ENCODE measurements at regions not wholly inside any gene's neighbourhood (a gene's known extent, or its start where the extent isn't known, plus 50 kb on each side); places are given as distances from the start of the nearest gene placed in this dataset.

DNA sequence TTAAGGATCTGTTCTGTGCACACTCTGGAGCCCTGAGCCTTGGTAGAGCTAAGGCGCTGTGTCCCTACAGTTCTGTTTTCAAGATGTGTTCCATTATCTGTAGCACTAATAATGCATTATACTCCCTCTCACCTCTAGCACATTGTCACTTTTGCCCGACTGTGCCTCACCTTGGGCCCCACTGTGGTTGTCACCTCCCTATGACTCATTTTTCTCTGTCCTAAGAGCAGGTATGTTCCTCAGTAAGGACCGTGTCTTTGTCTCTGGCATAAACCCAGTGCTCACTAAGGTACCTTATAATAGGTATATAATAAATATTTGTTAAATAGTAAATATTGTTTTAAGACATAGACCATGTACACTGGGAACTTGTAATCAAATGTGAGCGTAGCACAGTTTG is 942.5 kb upstream of the CITED2 start:
- Histone ChIP-seq H3K9ac (ENCODE audit: insufficient read length, low read depth) (no peak overlapping the region), H3K4me1 (ENCODE audit: insufficient read depth, insufficient read length) (no peaks in the 10 kb centered on the region), H3K4me3 (ENCODE audit: insufficient read length, low read depth) (no peak overlapping the region), H3K27me3 (ENCODE audit: insufficient read depth, insufficient read length) (no peaks in the 10 kb centered on the region), H3K36me3 (ENCODE audit: insufficient read depth, insufficient read length, low read length) (no peaks in the 10 kb centered on the region), H3K9me3 (ENCODE audit: insufficient read depth, low read length) (no peaks in the 10 kb centered on the region; the same call in 1 of the 2 replicates)
- TF ChIP-seq YY1 (IDR thresholded peaks at IDR 0.05; ENCODE audit: insufficient read depth, insufficient read length) (no peak), SUZ12 (IDR thresholded peaks at IDR 0.05; ENCODE audit: extremely low read depth, insufficient read depth, insufficient read length) (no peak), ZNF274 (IDR thresholded peaks at IDR 0.05; ENCODE audit: low read depth, low read length) (no peak)
- no peak for DNase-seq (ENCODE audit: low read depth, low spot score)

DNA sequence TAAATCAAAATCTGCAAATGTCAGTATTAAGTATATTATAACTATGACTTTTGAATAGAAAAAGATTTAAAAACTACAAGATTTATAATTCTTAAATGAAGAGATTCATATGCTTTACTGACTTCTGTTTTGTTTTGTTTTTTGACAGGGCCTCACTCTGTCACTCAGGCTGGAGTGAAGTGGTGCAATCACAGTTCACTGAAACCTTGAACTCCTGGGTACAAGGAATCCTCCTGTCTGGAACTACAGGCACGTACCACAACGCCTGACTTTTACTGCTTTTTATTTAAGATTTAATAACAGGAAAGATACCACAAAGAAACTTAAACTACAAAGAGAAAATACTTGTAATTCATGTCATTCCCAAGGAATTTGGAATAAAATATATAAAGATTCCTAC is 940.2 kb upstream of the CITED2 start:
- TF ChIP-seq SUZ12 (IDR thresholded peaks at IDR 0.05; ENCODE audit: extremely low read depth, insufficient read depth, insufficient read length) (no peak), YY1 (IDR thresholded peaks at IDR 0.05; ENCODE audit: insufficient read depth, insufficient read length) (no peak), ZNF274 (IDR thresholded peaks at IDR 0.05; ENCODE audit: low read depth, low read length) (no peak)
- Histone ChIP-seq H3K4me1 (ENCODE audit: insufficient read depth, insufficient read length) (no peaks in the 10 kb centered on the region), H3K36me3 (ENCODE audit: insufficient read depth, insufficient read length, low read length) (no peaks in the 10 kb centered on the region), H3K27me3 (ENCODE audit: insufficient read depth, insufficient read length) (no peaks in the 10 kb centered on the region), H3K4me3 (ENCODE audit: insufficient read length, low read depth) (no peak overlapping the region), H3K9ac (ENCODE audit: insufficient read length, low read depth) (no peak overlapping the region), H3K9me3 (ENCODE audit: insufficient read depth, low read length) (no peaks in the 10 kb centered on the region; the same call in 1 of the 2 replicates)
- DNase-seq (ENCODE audit: low read depth, low spot score) = no peak

DNA sequence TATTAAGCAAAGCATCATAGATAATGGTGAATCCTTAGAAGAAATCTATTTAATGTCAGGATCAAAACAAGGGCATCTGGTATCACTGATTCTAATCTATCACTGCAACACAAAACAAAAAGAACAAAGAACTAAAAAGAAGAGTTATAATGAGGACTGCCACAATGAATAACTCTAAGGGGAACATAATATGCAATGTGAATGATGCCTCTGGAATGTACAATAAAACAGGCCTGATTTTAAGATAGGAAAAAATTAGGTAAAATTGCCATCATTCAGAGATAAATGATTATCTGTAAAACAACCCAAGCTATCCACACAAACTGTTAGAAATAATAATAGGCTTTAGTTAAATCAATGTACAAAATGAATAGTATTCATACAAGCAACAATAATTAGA is 936.7 kb upstream of the CITED2 start:
- TF ChIP-seq YY1 (IDR thresholded peaks at IDR 0.05; ENCODE audit: insufficient read depth, insufficient read length) (no peak), ZNF274 (IDR thresholded peaks at IDR 0.05; ENCODE audit: low read depth, low read length) (no peak), SUZ12 (IDR thresholded peaks at IDR 0.05; ENCODE audit: extremely low read depth, insufficient read depth, insufficient read length) (no peak)
- H3K9me3 ChIP-seq (ENCODE audit: insufficient read depth, low read length) = no peaks in the 10 kb centered on the region; the same call in 1 of the 2 replicates
- H3K4me3 ChIP-seq (ENCODE audit: insufficient read length, low read depth) = no peak overlapping the region
- no peak for DNase-seq (ENCODE audit: low read depth, low spot score)
- no peaks in the 10 kb centered on the region for H3K27me3 ChIP-seq (ENCODE audit: insufficient read depth, insufficient read length)
- H3K4me1 ChIP-seq (ENCODE audit: insufficient read depth, insufficient read length) = no peaks in the 10 kb centered on the region
- H3K36me3 ChIP-seq (ENCODE audit: insufficient read depth, insufficient read length, low read length) = no peaks in the 10 kb centered on the region
- H3K9ac ChIP-seq (ENCODE audit: insufficient read length, low read depth) = no peak overlapping the region

DNA sequence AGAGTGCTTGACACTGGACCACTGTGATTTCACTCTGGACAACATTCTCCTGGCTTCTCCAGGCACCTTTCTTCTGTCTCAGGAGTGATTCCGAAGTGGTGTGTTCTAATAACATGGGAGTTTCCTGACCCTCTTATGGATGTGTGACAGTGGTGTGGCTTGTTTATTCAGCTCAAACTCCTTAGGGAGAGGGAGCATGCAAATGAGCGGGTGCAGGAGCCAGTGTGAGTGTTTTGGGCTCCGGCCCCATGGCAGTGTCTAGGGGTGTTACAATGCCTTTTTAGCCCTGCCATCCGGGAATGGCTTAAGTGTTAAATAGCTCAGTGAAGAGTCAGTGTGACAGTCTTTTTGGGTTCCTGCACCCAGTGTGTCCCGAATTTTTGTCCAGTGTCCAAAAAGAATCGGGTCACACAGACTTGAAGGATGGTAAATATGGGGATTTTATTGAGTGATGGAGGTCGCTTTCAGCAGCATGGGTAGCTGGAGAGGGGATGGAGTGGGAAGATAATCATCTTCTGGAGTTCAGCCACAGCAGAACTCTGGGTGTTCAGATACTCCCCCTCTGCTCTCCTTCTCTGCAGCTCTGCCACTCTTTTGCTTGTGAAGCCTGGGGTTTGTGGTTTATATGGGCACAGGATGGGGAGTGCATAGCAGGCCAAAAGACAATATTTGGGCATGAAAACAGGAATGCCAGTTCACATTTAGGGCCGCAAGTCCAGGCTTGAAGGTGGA is 928.9 kb upstream of the CITED2 start:
- Histone ChIP-seq H3K36me3 (ENCODE audit: insufficient read depth, insufficient read length, low read length) (no peaks in the 10 kb centered on the region), H3K9me3 (ENCODE audit: insufficient read depth, low read length) (no peaks in the 10 kb centered on the region), H3K4me3 (ENCODE audit: insufficient read length, low read depth) (no peak overlapping the region), H3K4me1 (ENCODE audit: insufficient read depth, insufficient read length) (no peaks in the 10 kb centered on the region), H3K9ac (ENCODE audit: insufficient read length, low read depth) (no peak overlapping the region), H3K27me3 (ENCODE audit: insufficient read depth, insufficient read length) (no peaks in the 10 kb centered on the region)
- no peak for DNase-seq (ENCODE audit: low read depth, low spot score)
- TF ChIP-seq SUZ12 (IDR thresholded peaks at IDR 0.05; ENCODE audit: extremely low read depth, insufficient read depth, insufficient read length) (no peak), ZNF274 (IDR thresholded peaks at IDR 0.05; ENCODE audit: low read depth, low read length) (no peak), YY1 (IDR thresholded peaks at IDR 0.05; ENCODE audit: insufficient read depth, insufficient read length) (no peak)

DNA sequence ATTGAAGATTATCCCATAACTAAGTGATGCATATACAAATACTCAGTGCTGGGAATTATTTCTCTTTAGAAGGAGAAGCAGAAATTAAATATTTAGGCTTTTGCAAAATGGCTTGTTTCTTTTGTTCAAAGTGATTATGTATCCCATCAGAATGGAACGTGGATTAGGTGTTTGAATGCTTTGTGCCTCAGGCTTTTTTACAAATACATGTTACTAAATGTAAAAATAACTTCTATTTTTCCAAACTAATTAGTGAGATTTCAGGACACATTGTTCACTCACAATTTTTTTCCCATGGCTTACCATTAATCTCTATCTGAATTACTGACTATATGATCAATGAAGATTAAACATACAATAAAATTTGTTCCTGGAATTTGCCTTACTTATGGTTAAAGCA is 925.9 kb upstream of the CITED2 start:
- Histone ChIP-seq H3K36me3 (ENCODE audit: insufficient read depth, insufficient read length, low read length) (no peaks in the 10 kb centered on the region), H3K4me1 (ENCODE audit: insufficient read depth, insufficient read length) (no peaks in the 10 kb centered on the region), H3K9ac (ENCODE audit: insufficient read length, low read depth) (no peak overlapping the region), H3K27me3 (ENCODE audit: insufficient read depth, insufficient read length) (no peaks in the 10 kb centered on the region), H3K9me3 (ENCODE audit: insufficient read depth, low read length) (no peaks in the 10 kb centered on the region), H3K4me3 (ENCODE audit: insufficient read length, low read depth) (no peak overlapping the region)
- no peak for DNase-seq (ENCODE audit: low read depth, low spot score)
- no peak for TF ChIP-seq ZNF274 (IDR thresholded peaks at IDR 0.05; ENCODE audit: low read depth, low read length)
- TF ChIP-seq SUZ12 (IDR thresholded peaks at IDR 0.05; ENCODE audit: extremely low read depth, insufficient read depth, insufficient read length) = no peak
- TF ChIP-seq YY1 (IDR thresholded peaks at IDR 0.05; ENCODE audit: insufficient read depth, insufficient read length) = no peak

- H3K9ac ChIP-seq (ENCODE audit: insufficient read length, low read depth) = no peak overlapping the region
- no peak for DNase-seq (ENCODE audit: low read depth, low spot score)
- no peaks in the 10 kb centered on the region for H3K36me3 ChIP-seq (ENCODE audit: insufficient read depth, insufficient read length, low read length)
- H3K27me3 ChIP-seq (ENCODE audit: insufficient read depth, insufficient read length) = no peaks in the 10 kb centered on the region
- TF ChIP-seq SUZ12 (IDR thresholded peaks at IDR 0.05; ENCODE audit: extremely low read depth, insufficient read depth, insufficient read length) (no peak), ZNF274 (IDR thresholded peaks at IDR 0.05; ENCODE audit: low read depth, low read length) (no peak), YY1 (IDR thresholded peaks at IDR 0.05; ENCODE audit: insufficient read depth, insufficient read length) (no peak)
- no peaks in the 10 kb centered on the region for H3K9me3 ChIP-seq (ENCODE audit: insufficient read depth, low read length)
- no peaks in the 10 kb centered on the region for H3K4me1 ChIP-seq (ENCODE audit: insufficient read depth, insufficient read length)
- H3K4me3 ChIP-seq (ENCODE audit: insufficient read length, low read depth) = no peak overlapping the region
These were observed 914.7 kb upstream of the CITED2 start for GRCh38 chr6:140289186-140289585.

DNA sequence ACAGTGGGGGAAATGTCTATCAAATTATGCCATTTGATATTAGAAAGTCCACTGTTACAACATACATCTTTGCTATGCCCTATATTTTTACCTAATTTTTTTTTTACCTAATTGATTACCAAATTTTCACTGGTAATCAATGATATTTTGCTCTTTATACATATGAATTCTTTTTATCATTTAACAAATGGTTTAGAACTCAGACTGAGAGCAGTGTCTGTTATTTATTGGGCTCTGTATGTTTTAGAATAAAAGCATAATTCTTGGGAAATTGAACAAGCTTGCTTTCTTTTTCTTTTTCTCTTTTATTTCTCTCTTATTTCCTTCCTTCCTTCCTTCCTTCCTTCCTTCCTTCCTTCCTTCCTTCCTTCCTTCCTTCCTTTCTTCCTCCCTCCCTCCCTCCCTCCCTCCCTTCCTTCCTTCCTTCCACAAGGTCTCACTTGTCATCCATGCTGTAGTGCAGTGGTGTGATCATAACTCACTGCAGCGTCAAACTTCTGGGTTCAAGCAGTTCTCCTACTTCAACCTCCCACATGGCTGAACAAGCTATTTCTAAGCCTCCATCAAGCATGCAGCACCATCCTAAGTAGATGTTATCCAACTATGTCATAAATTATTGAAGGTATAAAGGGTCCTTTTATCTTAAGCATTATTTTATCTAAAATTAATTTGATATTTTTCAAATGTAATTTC is 911.7 kb upstream of the CITED2 start:
- Histone ChIP-seq H3K9me3 (ENCODE audit: insufficient read depth, low read length) (no peaks in the 10 kb centered on the region), H3K4me1 (ENCODE audit: insufficient read depth, insufficient read length) (no peaks in the 10 kb centered on the region), H3K27me3 (ENCODE audit: insufficient read depth, insufficient read length) (no peaks in the 10 kb centered on the region), H3K4me3 (ENCODE audit: insufficient read length, low read depth) (no peak overlapping the region), H3K9ac (ENCODE audit: insufficient read length, low read depth) (no peak overlapping the region), H3K36me3 (ENCODE audit: insufficient read depth, insufficient read length, low read length) (no peaks in the 10 kb centered on the region)
- no peak for DNase-seq (ENCODE audit: low read depth, low spot score)
- TF ChIP-seq YY1 (IDR thresholded peaks at IDR 0.05; ENCODE audit: insufficient read depth, insufficient read length) (no peak), SUZ12 (IDR thresholded peaks at IDR 0.05; ENCODE audit: extremely low read depth, insufficient read depth, insufficient read length) (no peak), ZNF274 (IDR thresholded peaks at IDR 0.05; ENCODE audit: low read depth, low read length) (no peak)
